HL-60 (cell line): ENCODE measurements at regions not wholly inside any gene's neighbourhood (a gene's known extent, or its start where the extent isn't known, plus 50 kb on each side); places are given as distances from the start of the nearest gene placed in this dataset.

Experiments
- DNase-seq, 2 experiments: peaks; one replicate each; pipeline ENCODE4 v3.0.0-alpha.2; 2010 to 2020; ENCODE audit warnings: low read depth in 1 of 2, low spot score in 1 of 2
- H3K27ac ChIP-seq: fragments of 250-450 bp; sonication (Bioruptor Pico); replicated peaks from 2 replicates; pipeline ENCODE4 v1.5.1; 2020; ENCODE audit warnings: mild to moderate bottlenecking, moderate library complexity
- H3K27me3 ChIP-seq: fragments of 250-450 bp; sonication (Bioruptor Pico); 2 replicates; pipeline ENCODE4 v1.5.1; 2021; ENCODE audit warnings: mild to moderate bottlenecking, moderate library complexity; ENCODE audit not compliant: insufficient read depth, poor library complexity, severe bottlenecking
- H3K4me3 ChIP-seq: replicated peaks from 2 replicates; pipeline ENCODE4 v1.5.1; 2011; ENCODE audit warnings: mild to moderate bottlenecking, control low read depth, low read length; ENCODE audit not compliant: insufficient read depth
- CTCF ChIP-seq: IDR thresholded peaks from one replicate; pipeline ENCODE4 v1.5.1; 2011; ENCODE audit warnings: low read length, control low read depth, inconsistent platforms; ENCODE audit not compliant: insufficient read depth
- GABPA ChIP-seq: IDR thresholded peaks from 2 replicates; pipeline ENCODE4 v1.6.1; 2012; ENCODE audit warnings: low read depth
- POLR2AphosphoS5 ChIP-seq: IDR thresholded peaks from 2 replicates; pipeline ENCODE4 v1.6.1; 2012; ENCODE audit warnings: low read depth
- REST ChIP-seq: IDR thresholded peaks from 2 replicates; pipeline ENCODE4 v1.6.1; 2012; ENCODE audit warnings: low read depth; ENCODE audit not compliant: insufficient replicate concordance
- SPI1 ChIP-seq: IDR thresholded peaks from 2 replicates; pipeline ENCODE4 v1.6.1; 2012; ENCODE audit warnings: low read depth, mild to moderate bottlenecking, borderline replicate concordance

GRCh38 chr14:25501749-25502148, 451.8 kb upstream of the STXBP6 start:
- Histone ChIP-seq H3K27me3 (no peaks in the 10 kb centered on the region), H3K4me3 (no peak overlapping the region), H3K27ac (no peak overlapping the region)
- TF ChIP-seq GABPA (no peak), CTCF (no peak), REST (no peak), POLR2AphosphoS5 (no peak), SPI1 (no peak)
- no peak for DNase-seq

- Histone ChIP-seq H3K4me3 (no peak overlapping the region), H3K27ac (no peak overlapping the region), H3K27me3 (no peaks in the 10 kb centered on the region)
- no peak for DNase-seq
- TF ChIP-seq REST = no peak
- no peak for TF ChIP-seq CTCF
- no peak for TF ChIP-seq SPI1
- no peak for TF ChIP-seq POLR2AphosphoS5
- TF ChIP-seq GABPA = no peak
These were observed 439.0 kb upstream of the STXBP6 start for GRCh38 chr14:25488961-25489360.

- DNase-seq = no peak
- no peak overlapping the region for H3K27ac ChIP-seq
- no peak overlapping the region for H3K4me3 ChIP-seq
- no peak for TF ChIP-seq CTCF
- no peak for TF ChIP-seq GABPA
- no peak for TF ChIP-seq POLR2AphosphoS5
- TF ChIP-seq REST = no peak
- TF ChIP-seq SPI1 = no peak
- no peaks in the 10 kb centered on the region for H3K27me3 ChIP-seq
These were observed 435.4 kb upstream of the STXBP6 start for GRCh38 chr14:25485381-25485780.
